NT2/D1 (cell line): ENCODE measurements at regions not wholly inside any gene's neighbourhood (a gene's known extent, or its start where the extent isn't known, plus 50 kb on each side); places are given as distances from the start of the nearest gene placed in this dataset.

ENCODE experiments used
- DNase-seq: peaks from one replicate; pipeline ENCODE4 v3.0.0-alpha.2; 2011; ENCODE audit warnings: low read depth, low spot score
- H3K27me3 ChIP-seq: 2 replicates; pipeline ENCODE4 v1.6.0; 2011; ENCODE audit warnings: mild to moderate bottlenecking; ENCODE audit not compliant: insufficient read length, insufficient read depth
- H3K36me3 ChIP-seq: 2 replicates; pipeline ENCODE4 v1.6.1; 2011; ENCODE audit warnings: mild to moderate bottlenecking, low read length, mixed read lengths; ENCODE audit not compliant: insufficient read depth, insufficient read length
- H3K4me1 ChIP-seq: 2 replicates; pipeline ENCODE4 v1.5.1; 2011; ENCODE audit not compliant: insufficient read depth, insufficient read length
- H3K4me3 ChIP-seq: 2 replicates; pipeline ENCODE4 v1.5.1; 2011; ENCODE audit warnings: low read depth; ENCODE audit not compliant: insufficient read length
- H3K9ac ChIP-seq: 2 replicates; pipeline ENCODE4 v1.6.0; 2011; ENCODE audit warnings: low read depth; ENCODE audit not compliant: insufficient read length
- H3K9me3 ChIP-seq: 2 replicates; pipeline ENCODE4 v1.5.1; 2011; ENCODE audit warnings: mild to moderate bottlenecking, low read length; ENCODE audit not compliant: insufficient read depth
- SUZ12 ChIP-seq: IDR thresholded peaks from 2 replicates; pipeline ENCODE4 v1.6.1; 2011; ENCODE audit not compliant: insufficient read length, insufficient read depth; ENCODE audit errors: extremely low read depth
- YY1 ChIP-seq: IDR thresholded peaks from 2 replicates; pipeline ENCODE4 v1.6.1; 2011; ENCODE audit not compliant: insufficient read length, insufficient read depth
- ZNF274 ChIP-seq: IDR thresholded peaks from 2 replicates; pipeline ENCODE4 v1.6.1; 2011; ENCODE audit warnings: mild to moderate bottlenecking, low read depth, low read length

- no peaks in the 10 kb centered on the region for H3K36me3 ChIP-seq
- H3K9ac ChIP-seq: no peak overlapping the region
- no peak overlapping the region for H3K4me3 ChIP-seq
- DNase-seq: no peak
- H3K9me3 ChIP-seq: no peaks in the 10 kb centered on the region
- no peak for TF ChIP-seq YY1
- no peak for TF ChIP-seq ZNF274
- TF ChIP-seq SUZ12: no peak
- no peaks in the 10 kb centered on the region for H3K4me1 ChIP-seq
- H3K27me3 ChIP-seq: no peaks in the 10 kb centered on the region
Observed at GRCh38 chrX:45876206-45876605, 669.0 kb downstream of the ZNF674 start.

DNA sequence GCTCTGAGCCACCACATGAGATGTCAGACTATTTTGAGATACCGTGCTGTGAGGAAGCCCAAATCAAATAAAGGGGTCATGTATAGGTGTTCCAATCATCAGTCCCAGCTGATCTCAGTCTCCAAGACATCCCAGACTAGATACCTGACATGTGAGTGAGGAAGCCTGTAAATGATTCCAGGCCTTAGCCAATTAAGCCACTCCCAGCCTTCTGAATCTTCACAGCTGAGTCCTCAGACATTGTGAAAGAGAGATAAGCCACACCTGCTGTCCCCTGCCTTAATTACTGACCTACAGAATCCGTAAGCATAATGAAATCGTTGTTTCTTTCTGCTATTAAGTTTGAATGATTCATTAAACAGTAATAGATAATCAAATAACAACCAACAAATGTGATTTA is 671.4 kb downstream of the ZNF674 start:
- H3K27me3 ChIP-seq: no peaks in the 10 kb centered on the region
- no peaks in the 10 kb centered on the region for H3K36me3 ChIP-seq
- no peak for DNase-seq
- no peak for TF ChIP-seq YY1
- no peak for TF ChIP-seq ZNF274
- no peak for TF ChIP-seq SUZ12
- H3K4me3 ChIP-seq: no peak overlapping the region
- H3K9me3 ChIP-seq: no peaks in the 10 kb centered on the region
- no peak overlapping the region for H3K9ac ChIP-seq
- H3K4me1 ChIP-seq: no peaks in the 10 kb centered on the region

- Histone ChIP-seq H3K9ac (no peak overlapping the region), H3K9me3 (no peaks in the 10 kb centered on the region), H3K4me3 (no peak overlapping the region), H3K4me1 (no peaks in the 10 kb centered on the region), H3K27me3 (no peaks in the 10 kb centered on the region), H3K36me3 (no peaks in the 10 kb centered on the region)
- no peak for TF ChIP-seq YY1
- TF ChIP-seq ZNF274: no peak
- no peak for TF ChIP-seq SUZ12
- no peak for DNase-seq
Observed at GRCh38 chrX:45872480-45872879, 671.8 kb upstream of the DIPK2B start.

DNA sequence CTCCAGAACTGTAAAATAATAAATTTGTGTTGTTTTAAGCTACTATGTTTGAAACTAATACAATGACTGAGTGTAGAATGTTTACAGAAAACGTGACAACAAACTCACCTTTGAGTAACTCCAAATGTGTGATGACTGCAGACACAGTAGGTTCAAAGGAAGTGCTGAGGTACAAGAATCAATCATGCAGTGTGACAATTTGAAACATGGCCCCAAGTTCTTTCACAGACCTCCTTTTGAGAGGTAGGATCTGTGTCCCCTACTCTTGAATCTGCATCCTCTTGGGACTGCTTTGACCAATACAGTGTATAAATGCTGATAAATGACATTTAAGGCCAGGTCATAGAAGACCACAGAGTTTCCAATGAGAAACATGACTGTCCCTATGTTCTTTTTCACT is 667.7 kb upstream of the DIPK2B start:
- H3K9me3 ChIP-seq: no peaks in the 10 kb centered on the region
- no peak for TF ChIP-seq ZNF274
- TF ChIP-seq SUZ12: no peak
- no peak for TF ChIP-seq YY1
- no peak overlapping the region for H3K4me3 ChIP-seq
- H3K9ac ChIP-seq: no peak overlapping the region
- no peak for DNase-seq
- no peaks in the 10 kb centered on the region for H3K27me3 ChIP-seq
- H3K36me3 ChIP-seq: no peaks in the 10 kb centered on the region
- no peaks in the 10 kb centered on the region for H3K4me1 ChIP-seq

- DNase-seq: no peak
- Histone ChIP-seq H3K36me3 (no peaks in the 10 kb centered on the region), H3K27me3 (no peaks in the 10 kb centered on the region), H3K4me3 (no peak overlapping the region), H3K4me1 (peaks cover 3% of the 10 kb centered on the region), H3K9me3 (no peaks in the 10 kb centered on the region), H3K9ac (no peak overlapping the region)
- TF ChIP-seq YY1 (no peak), SUZ12 (no peak), ZNF274 (no peak)
Observed at GRCh38 chrX:45862801-45863200, 662.1 kb upstream of the DIPK2B start.

GRCh38 chrX:45860450-45860849 is 659.8 kb upstream of the DIPK2B start:
- Histone ChIP-seq H3K4me1 (peaks cover 3% of the 10 kb centered on the region), H3K27me3 (no peaks in the 10 kb centered on the region), H3K36me3 (no peaks in the 10 kb centered on the region), H3K4me3 (no peak overlapping the region), H3K9me3 (no peaks in the 10 kb centered on the region), H3K9ac (no peak overlapping the region)
- no peak for DNase-seq
- TF ChIP-seq ZNF274 (no peak), SUZ12 (no peak), YY1 (no peak)

GRCh38 chrX:45859407-45859806 is 658.7 kb upstream of the DIPK2B start:
- no peak for DNase-seq
- no peaks in the 10 kb centered on the region for H3K9me3 ChIP-seq
- H3K36me3 ChIP-seq: no peaks in the 10 kb centered on the region
- TF ChIP-seq SUZ12 (no peak), ZNF274 (no peak), YY1 (no peak)
- H3K27me3 ChIP-seq: no peaks in the 10 kb centered on the region
- H3K9ac ChIP-seq: no peak overlapping the region
- no peak overlapping the region for H3K4me3 ChIP-seq
- H3K4me1 ChIP-seq: peaks cover 3% of the 10 kb centered on the region

DNA sequence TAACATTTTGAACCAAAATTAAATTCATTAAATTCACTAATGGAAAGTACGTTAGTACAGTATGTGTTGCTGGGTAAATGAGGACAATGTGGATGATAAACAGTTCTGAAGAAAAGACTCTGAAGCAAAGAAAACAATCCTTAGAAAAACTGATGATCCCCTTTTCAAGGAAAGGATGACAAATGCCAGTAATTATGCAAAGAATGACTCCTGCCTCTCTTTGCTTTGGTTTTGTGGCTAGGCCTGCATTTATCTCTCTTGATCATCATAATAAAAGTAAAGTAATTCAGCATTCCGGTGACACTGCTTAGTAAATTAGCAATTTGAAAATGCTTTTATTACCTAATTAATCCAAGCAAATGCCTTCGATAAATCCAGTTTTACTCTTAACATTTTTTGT is 652.2 kb upstream of the DIPK2B start:
- peak overlapping the region; percentile 4 for H3K9ac ChIP-seq
- DNase-seq: no peak
- no peaks in the 10 kb centered on the region for H3K9me3 ChIP-seq

More for the DNA sequence above, 652.2 kb upstream of the DIPK2B start:
- no peak overlapping the region for H3K4me3 ChIP-seq
- H3K4me1 ChIP-seq: no peaks in the 10 kb centered on the region
- TF ChIP-seq SUZ12 (no peak), ZNF274 (no peak), YY1 (no peak)
- H3K27me3 ChIP-seq: no peaks in the 10 kb centered on the region
- H3K36me3 ChIP-seq: peaks cover 11% of the 10 kb centered on the region
